Fibroblast of the aortic adventitia (primary cell): ENCODE measurements at regions not wholly inside any gene's neighbourhood (a gene's known extent, or its start where the extent isn't known, plus 50 kb on each side); places are given as distances from the start of the nearest gene placed in this dataset.
A peak's percentile ranks its signal among the peaks of the same experiment; 100 is the strongest.

ENCODE experiments used
- DNase-seq: peaks from one replicate; pipeline ENCODE4 v3.0.0-alpha.2; 2010; ENCODE audit warnings: low read depth
- H3K4me3 ChIP-seq: 2 replicates; pipeline ENCODE4 v1.5.1; 2011; ENCODE audit warnings: low read depth, mild to moderate bottlenecking, control low read depth, low read length, moderate library complexity
- CTCF ChIP-seq: IDR thresholded peaks from 2 replicates; pipeline ENCODE4 v1.5.1; 2011; ENCODE audit warnings: mild to moderate bottlenecking, low read length, control low read depth, inconsistent platforms; ENCODE audit not compliant: insufficient read depth

GRCh38 chr10:6746782-6747181 lies 166.7 kb upstream of the PRKCQ start:
- no peak overlapping the region for H3K4me3 ChIP-seq
- DNase-seq = no peak
- TF ChIP-seq CTCF = no peak

- DNase-seq = no peak
- no peak for TF ChIP-seq CTCF
- no peak overlapping the region for H3K4me3 ChIP-seq
Measured at GRCh38 chr10:6743291-6743849, 163.3 kb upstream of the PRKCQ start.

- TF ChIP-seq CTCF = no peak
- no peak overlapping the region for H3K4me3 ChIP-seq
- DNase-seq = peak; percentile 72
Measured at GRCh38 chr10:6741541-6741941, 161.5 kb upstream of the PRKCQ start.

GRCh38 chr10:6739530-6740174 lies 159.6 kb upstream of the PRKCQ start:
- H3K4me3 ChIP-seq = no peak overlapping the region
- TF ChIP-seq CTCF = no peak

GRCh38 chr10:6738112-6738768 lies 158.2 kb upstream of the PRKCQ start:
- peak; percentile 60 for DNase-seq
- TF ChIP-seq CTCF = no peak
- H3K4me3 ChIP-seq = no peak overlapping the region

More at GRCh38 chr10:6739530-6740174, 159.6 kb upstream of the PRKCQ start:
- no peak for DNase-seq

- no peak overlapping the region for H3K4me3 ChIP-seq
- no peak for TF ChIP-seq CTCF
- no peak for DNase-seq
Measured at GRCh38 chr10:6737758-6738111, 157.7 kb upstream of the PRKCQ start.
